GM21619 (cell line): ENCODE measurements at regions not wholly inside any gene's neighbourhood (a gene's known extent, or its start where the extent isn't known, plus 50 kb on each side); places are given as distances from the start of the nearest gene placed in this dataset.
"Not testable (repeated sequence)": the region's sequence is repeated elsewhere in the genome, so short reads cannot be mapped to it uniquely, and the experiment has no call there.

ENCODE experiments used
- ATAC-seq: cut with Tn5 transposase; IDR thresholded peaks from one replicate; pipeline ENCODE4 v1.9.1; 2021; ENCODE audit not compliant: unreplicated experiment

DNA sequence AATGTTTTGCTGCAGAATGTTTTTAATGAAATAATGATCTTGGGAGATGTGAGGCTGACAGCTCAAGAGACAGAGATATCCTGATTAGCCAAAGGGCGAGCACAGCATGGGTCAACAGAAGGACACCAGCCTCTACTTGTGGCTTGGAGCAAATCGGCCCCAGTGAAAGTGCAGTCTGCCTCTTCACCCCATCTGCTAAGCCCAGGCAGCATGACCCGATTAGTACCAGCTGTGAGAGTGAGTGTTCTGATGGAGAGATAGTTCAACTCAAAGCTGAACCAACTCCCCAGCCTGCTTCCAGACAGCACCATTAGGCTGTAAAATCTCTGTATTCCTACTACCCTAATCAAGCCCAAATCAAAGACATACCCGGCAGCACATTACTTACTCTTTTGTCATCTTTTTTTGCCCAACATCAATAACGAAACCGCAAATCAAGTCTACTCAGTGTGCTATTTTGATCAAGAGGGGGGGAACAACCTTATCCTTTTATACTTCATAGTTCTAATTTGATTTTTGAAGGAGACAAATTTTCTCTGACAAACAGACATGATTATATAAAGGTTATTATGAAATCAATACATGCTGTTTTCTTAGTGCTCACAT lies 514.1 kb upstream of the NRSN1 start:
- no peak for ATAC-seq

- no peak for ATAC-seq
These were observed 507.6 kb upstream of the NRSN1 start for GRCh38 chr6:23618366-23618765.

DNA sequence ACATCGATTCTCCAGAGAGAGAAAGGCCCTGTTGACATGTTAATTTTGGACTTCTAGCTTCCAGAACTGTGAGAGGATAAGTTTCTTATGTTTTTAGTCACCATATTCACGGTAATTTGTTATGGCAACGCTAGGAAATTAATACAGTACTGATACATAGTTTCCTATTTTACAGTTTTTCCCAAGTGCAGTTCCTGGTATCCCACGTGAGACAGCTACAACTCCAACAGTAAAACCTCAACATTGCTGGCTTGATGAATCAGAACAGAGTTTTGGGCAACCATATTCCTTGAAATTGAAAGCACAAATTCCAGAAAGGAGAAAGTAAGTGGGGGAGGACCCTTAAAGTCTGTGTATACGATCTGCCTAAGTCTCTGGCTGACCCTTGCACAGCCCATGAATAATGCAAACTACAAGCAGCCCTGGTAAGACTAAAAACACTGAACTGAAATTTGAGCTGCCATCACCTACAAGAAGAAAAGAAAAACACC lies 505.1 kb upstream of the NRSN1 start:
- ATAC-seq, result no peak

GRCh38 chr6:23630726-23631635 lies 495.0 kb upstream of the NRSN1 start:
- no peak for ATAC-seq

DNA sequence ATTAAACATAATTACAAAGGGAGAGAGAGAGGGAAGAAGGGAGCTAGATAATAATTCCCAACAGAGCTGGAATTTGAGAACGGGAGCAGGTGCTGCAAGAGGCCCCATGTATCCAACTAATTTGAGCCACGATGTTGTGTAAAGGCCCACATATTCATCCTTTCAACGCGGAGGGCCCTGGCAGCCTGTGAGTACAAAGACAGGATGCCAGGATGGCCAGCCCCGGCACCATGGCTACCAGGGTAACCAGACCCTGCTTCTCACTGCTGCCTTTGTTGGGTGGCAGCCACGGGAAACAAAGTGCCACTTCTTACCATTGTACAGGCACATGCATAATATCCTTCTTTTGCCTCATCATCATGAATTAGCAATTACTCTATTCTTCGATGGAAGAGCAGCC lies 492.0 kb upstream of the NRSN1 start:
- no peak for ATAC-seq

DNA sequence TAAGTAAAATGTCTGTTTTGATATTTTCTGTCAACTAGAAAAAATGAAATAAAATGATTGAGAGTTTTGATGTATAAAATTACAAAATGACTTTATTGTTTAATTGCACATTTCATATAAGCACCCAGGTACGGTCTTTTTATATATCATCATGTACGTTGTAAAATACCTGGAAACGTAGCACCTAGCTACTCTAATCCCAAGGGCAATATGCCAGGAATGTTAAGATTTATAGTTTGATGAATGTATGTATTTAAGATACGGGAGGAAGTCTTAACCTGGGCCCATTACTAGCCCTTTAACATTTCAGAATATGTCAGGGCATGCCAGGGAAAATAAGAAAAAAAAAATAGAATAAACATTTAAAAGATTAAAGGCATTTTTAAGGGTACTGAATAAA lies 490.9 kb upstream of the NRSN1 start:
- no peak for ATAC-seq

DNA sequence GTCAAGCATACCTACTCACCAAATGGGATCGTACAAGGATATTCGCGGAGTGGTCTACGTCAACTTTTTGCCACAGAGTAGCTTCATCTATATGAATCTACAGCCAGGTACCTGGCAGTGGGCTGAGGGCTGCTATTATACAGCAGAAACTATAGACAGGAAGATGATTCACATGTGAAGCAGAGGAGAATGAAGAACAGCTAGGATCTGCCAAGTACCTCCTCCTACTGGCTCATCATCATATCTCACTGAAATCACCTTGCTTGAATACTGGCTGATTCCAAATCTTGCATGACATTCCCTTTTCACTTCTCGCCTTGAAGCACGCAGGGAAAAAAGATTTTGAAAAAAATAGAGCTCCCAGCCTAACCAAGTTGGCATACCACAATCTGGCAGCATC lies 488.7 kb upstream of the NRSN1 start:
- no peak for ATAC-seq

DNA sequence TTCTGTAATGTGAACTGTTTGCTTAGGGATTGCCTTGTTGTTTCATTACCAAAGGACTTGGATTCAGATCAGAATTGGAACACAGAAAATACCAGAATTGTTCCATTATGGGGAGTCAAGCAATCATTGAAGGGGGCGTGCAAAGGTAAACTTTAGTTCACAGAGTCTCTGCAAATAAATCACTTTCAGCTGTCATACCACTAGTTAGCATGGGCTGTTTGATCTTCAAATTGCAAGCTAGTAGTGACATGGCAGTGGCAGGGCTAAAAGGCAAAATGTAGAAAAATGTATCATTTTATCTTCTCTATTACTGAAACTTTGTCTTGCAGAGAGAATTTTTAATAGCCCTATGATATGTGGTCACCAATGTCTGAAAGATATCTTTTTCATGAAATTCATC lies 483.2 kb upstream of the NRSN1 start:
- no peak for ATAC-seq

GRCh38 chr6:23647045-23647444 lies 479.0 kb upstream of the NRSN1 start:
- ATAC-seq, result no peak

- ATAC-seq, result no peak
These were observed 475.3 kb upstream of the NRSN1 start for GRCh38 chr6:23650676-23651075.

DNA sequence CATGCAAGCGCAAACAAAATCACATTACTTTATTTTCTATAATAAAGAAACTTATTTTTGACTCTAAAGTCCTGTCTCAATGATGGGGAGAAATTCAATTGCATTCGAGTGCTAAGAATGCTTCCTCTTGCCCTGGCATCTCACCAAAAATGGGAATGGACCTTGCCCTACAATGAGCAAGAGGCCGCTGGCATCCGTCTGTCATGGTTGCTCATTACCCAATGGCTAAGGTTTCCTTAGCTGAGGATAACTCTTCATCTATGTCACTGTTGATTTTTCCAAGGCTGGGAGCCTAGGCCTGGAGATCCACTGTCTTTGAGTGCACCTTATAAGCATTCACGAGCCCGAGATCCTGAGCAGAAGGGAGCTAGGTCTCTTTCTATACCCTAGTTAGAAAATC lies 471.3 kb upstream of the NRSN1 start:
- ATAC-seq, result no peak

- ATAC-seq, result no peak
These were observed 470.5 kb upstream of the NRSN1 start for GRCh38 chr6:23655525-23655924.

- ATAC-seq, result no peak
These were observed 469.5 kb upstream of the NRSN1 start for GRCh38 chr6:23656255-23657194.

GRCh38 chr6:23659125-23659524 lies 466.9 kb upstream of the NRSN1 start:
- ATAC-seq, result no peak

GRCh38 chr6:23661549-23661948 lies 464.5 kb upstream of the NRSN1 start:
- no peak for ATAC-seq

- ATAC-seq, result no peak
These were observed 462.9 kb upstream of the NRSN1 start for GRCh38 chr6:23663096-23663495.

GRCh38 chr6:23663652-23664051 lies 462.4 kb upstream of the NRSN1 start:
- ATAC-seq, result no peak

DNA sequence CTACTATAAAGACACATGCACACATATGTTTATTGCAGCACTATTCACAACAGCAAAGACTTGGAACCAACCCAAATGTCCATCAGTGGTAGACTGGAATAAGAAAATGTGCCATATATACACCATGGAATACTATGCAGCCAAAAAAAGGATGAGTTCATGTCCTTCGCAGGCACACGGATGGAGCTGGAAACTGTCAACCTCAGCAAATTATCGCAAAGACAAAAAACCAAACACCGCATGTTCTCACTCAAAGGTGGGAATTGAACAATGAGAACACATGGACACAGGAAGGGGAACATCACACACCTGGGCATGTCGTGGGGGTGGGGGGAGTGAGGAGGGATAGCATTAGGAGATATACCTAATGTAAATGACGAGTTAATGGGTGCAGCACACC lies 460.1 kb upstream of the NRSN1 start:
- ATAC-seq, result not testable (repeated sequence)

DNA sequence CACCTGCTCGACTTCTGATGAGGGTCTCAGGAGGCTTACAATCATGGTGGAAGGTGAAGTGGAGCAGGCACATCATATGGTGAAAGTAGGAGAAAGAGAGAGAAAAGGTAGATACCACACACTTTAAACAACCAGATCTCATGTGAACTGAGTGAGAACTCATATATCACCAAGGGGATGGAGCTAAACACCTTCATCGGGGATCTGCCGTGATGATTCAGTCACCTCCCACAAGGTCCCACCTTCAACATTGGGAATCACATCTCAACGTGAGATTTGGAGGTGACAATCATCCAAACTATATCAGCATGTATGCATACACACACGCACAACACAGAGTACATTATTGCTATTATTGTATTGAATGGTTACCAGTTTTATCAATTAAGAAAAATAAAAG lies 453.3 kb upstream of the NRSN1 start:
- no peak for ATAC-seq

DNA sequence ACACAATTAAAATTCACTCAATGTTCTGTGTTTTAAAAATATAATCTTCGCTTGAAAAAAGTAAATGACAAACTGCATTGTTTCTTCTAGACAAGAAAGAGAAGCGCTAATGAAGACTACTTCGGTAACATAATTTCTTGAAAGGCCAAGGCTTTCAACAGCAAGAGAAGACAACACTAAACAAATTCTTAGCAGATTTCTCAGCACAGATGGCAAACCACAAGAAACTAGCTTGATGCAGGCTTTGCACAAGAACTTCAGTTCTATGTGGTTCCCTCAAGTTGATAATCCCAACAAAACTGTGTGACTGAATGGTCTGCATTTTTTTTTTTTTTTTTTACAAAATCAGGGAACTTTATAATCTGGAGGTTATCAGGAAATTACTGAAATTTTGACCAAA lies 447.4 kb upstream of the NRSN1 start:
- ATAC-seq, result no peak

GRCh38 chr6:23681743-23682142 lies 444.3 kb upstream of the NRSN1 start:
- ATAC-seq, result no peak
